LoVo (cell line): ENCODE measurements at regions not wholly inside any gene's neighbourhood (a gene's known extent, or its start where the extent isn't known, plus 50 kb on each side); places are given as distances from the start of the nearest gene placed in this dataset.

Experiments
- DNase-seq: peaks from one replicate; pipeline ENCODE4 v3.0.0-alpha.2; 2016; ENCODE audit warnings: low spot score

- DNase-seq = no peak
Measured at GRCh38 chr4:81930506-81931238, 443.1 kb downstream of the HNRNPD start.

GRCh38 chr4:81923140-81923539 is 450.7 kb downstream of the HNRNPD start:
- no peak for DNase-seq

GRCh38 chr4:81922313-81922712 is 450.6 kb upstream of the RASGEF1B start:
- no peak for DNase-seq

GRCh38 chr4:81921751-81922159 is 450.0 kb upstream of the RASGEF1B start:
- DNase-seq = no peak

- no peak for DNase-seq
Measured at GRCh38 chr4:81919810-81920209, 448.1 kb upstream of the RASGEF1B start.

- no peak for DNase-seq
Measured at GRCh38 chr4:81919223-81919622, 447.5 kb upstream of the RASGEF1B start.

- no peak for DNase-seq
Measured at GRCh38 chr4:81915430-81915829, 443.7 kb upstream of the RASGEF1B start.

GRCh38 chr4:81914623-81915022 is 442.9 kb upstream of the RASGEF1B start:
- no peak for DNase-seq

- DNase-seq = peak; percentile 75
Measured at GRCh38 chr4:81913427-81913879, 441.7 kb upstream of the RASGEF1B start.

- no peak for DNase-seq
Measured at GRCh38 chr4:81912376-81913030, 440.8 kb upstream of the RASGEF1B start.

GRCh38 chr4:81906905-81907304 is 435.2 kb upstream of the RASGEF1B start:
- no peak for DNase-seq

- DNase-seq = no peak
Measured at GRCh38 chr4:81905971-81906370, 434.3 kb upstream of the RASGEF1B start.

- DNase-seq = no peak
Measured at GRCh38 chr4:81904121-81904520, 432.4 kb upstream of the RASGEF1B start.

- DNase-seq = no peak
Measured at GRCh38 chr4:81903212-81903611, 431.5 kb upstream of the RASGEF1B start.

- no peak for DNase-seq
Measured at GRCh38 chr4:81898862-81899504, 427.3 kb upstream of the RASGEF1B start.

GRCh38 chr4:81896936-81897335 is 425.2 kb upstream of the RASGEF1B start:
- peak; percentile 29 for DNase-seq

GRCh38 chr4:81891005-81891996 is 419.6 kb upstream of the RASGEF1B start:
- DNase-seq = no peak

- DNase-seq = no peak
Measured at GRCh38 chr4:81884986-81885385, 413.3 kb upstream of the RASGEF1B start.

GRCh38 chr4:81883530-81884450 is 412.1 kb upstream of the RASGEF1B start:
- DNase-seq = no peak

GRCh38 chr4:81883004-81883403 is 411.3 kb upstream of the RASGEF1B start:
- no peak for DNase-seq
